ENCODE measurements at regions not wholly inside any gene's neighbourhood (a gene's known extent, or its start where the extent isn't known, plus 50 kb on each side); places are given as distances from the start of the nearest gene placed in this dataset.

- no peak overlapping the region for H3K4me2 ChIP-seq
- H3K4me1 ChIP-seq (ENCODE audit: insufficient read depth) = peaks cover 18% of the 10 kb centered on the region
- H3K36me3 ChIP-seq (replicated peaks; ENCODE audit: insufficient read depth, low read depth) = no peaks in the 10 kb centered on the region
- no peaks in the 10 kb centered on the region for H3K9me2 ChIP-seq (replicated peaks; ENCODE audit: insufficient read depth)
- H3K27me3 ChIP-seq = no peaks in the 10 kb centered on the region
- H3K9me3 ChIP-seq (ENCODE audit: low read depth) = no peaks in the 10 kb centered on the region
- no peaks in the 10 kb centered on the region for H3K79me2 ChIP-seq
- TF ChIP-seq, protein P1, sequence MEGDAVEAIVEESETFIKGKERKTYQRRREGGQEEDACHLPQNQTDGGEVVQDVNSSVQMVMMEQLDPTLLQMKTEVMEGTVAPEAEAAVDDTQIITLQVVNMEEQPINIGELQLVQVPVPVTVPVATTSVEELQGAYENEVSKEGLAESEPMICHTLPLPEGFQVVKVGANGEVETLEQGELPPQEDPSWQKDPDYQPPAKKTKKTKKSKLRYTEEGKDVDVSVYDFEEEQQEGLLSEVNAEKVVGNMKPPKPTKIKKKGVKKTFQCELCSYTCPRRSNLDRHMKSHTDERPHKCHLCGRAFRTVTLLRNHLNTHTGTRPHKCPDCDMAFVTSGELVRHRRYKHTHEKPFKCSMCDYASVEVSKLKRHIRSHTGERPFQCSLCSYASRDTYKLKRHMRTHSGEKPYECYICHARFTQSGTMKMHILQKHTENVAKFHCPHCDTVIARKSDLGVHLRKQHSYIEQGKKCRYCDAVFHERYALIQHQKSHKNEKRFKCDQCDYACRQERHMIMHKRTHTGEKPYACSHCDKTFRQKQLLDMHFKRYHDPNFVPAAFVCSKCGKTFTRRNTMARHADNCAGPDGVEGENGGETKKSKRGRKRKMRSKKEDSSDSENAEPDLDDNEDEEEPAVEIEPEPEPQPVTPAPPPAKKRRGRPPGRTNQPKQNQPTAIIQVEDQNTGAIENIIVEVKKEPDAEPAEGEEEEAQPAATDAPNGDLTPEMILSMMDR (IDR thresholded peaks at IDR 0.05; ENCODE audit: poor library complexity) = no peak
- no peak overlapping the region for H2AFZ ChIP-seq
- 73% methylated on average over 5 of the region's 5 CpGs for WGBS (ENCODE audit: low lambda C conversion rate, missing lambda C conversion rate)
- no peaks in the 10 kb centered on the region for H4K20me1 ChIP-seq (ENCODE audit: insufficient read depth, poor library complexity, severe bottlenecking)
- DNase-seq (ENCODE audit: low spot score) = no peak
- no peak overlapping the region for H3K4me3 ChIP-seq
- no peak overlapping the region for H3K27ac ChIP-seq
These were observed 108.7 kb upstream of the LIMCH1 start for GRCh38 chr4:41429280-41429669.

GRCh38 chr4:41430792-41431191, 107.2 kb upstream of the LIMCH1 start:
- H3K9me3 ChIP-seq (ENCODE audit: low read depth) = no peaks in the 10 kb centered on the region
- no peaks in the 10 kb centered on the region for H3K9me2 ChIP-seq (replicated peaks; ENCODE audit: insufficient read depth)
- DNase-seq (ENCODE audit: low spot score) = no peak
- no peaks in the 10 kb centered on the region for H3K27me3 ChIP-seq
- no peaks in the 10 kb centered on the region for H3K36me3 ChIP-seq (replicated peaks; ENCODE audit: insufficient read depth, low read depth)
- peaks cover 18% of the 10 kb centered on the region for H3K4me1 ChIP-seq (ENCODE audit: insufficient read depth)
- H3K4me2 ChIP-seq = no peak overlapping the region
- WGBS (ENCODE audit: low lambda C conversion rate, missing lambda C conversion rate) = 72% methylated on average over 1 of the region's 1 CpG
- no peak overlapping the region for H3K4me3 ChIP-seq
- no peaks in the 10 kb centered on the region for H4K20me1 ChIP-seq (ENCODE audit: insufficient read depth, poor library complexity, severe bottlenecking)
- no peak overlapping the region for H2AFZ ChIP-seq
- H3K79me2 ChIP-seq = no peaks in the 10 kb centered on the region
- H3K27ac ChIP-seq = no peak overlapping the region
- no peak for TF ChIP-seq EZH2 (IDR thresholded peaks at IDR 0.05; ENCODE audit: borderline replicate concordance)
- TF ChIP-seq, protein P1 (IDR thresholded peaks at IDR 0.05; ENCODE audit: poor library complexity) = no peak
- TF ChIP-seq EZH2phosphoT487 (IDR thresholded peaks at IDR 0.05; ENCODE audit: low read depth, severe bottlenecking, unreplicated experiment) = no peak

DNA sequence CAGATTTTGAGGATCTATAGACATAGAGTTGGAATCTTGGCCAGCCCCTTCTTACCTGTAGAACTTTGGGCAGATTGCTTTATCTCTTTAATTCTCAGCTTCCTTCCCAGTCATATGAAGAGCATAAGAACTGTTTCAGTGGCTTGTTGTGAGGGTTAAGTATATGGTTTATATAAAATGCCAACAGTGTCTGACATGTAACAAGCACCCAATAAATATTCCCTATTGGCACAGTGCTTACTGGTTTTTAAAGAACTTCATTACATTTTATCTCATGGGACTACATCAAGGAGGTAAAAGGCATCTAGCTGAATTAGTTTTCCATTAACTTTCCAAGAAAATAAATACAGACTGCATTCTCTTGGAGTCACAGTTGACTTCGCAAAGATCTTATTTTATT, 106.7 kb upstream of the LIMCH1 start:
- 61% methylated on average over 1 of the region's 1 CpG for WGBS (ENCODE audit: low lambda C conversion rate, missing lambda C conversion rate)
- no peaks in the 10 kb centered on the region for H3K36me3 ChIP-seq (replicated peaks; ENCODE audit: insufficient read depth, low read depth)
- no peak for DNase-seq (ENCODE audit: low spot score)
- no peak overlapping the region for H2AFZ ChIP-seq
- no peak overlapping the region for H3K4me3 ChIP-seq
- H3K4me2 ChIP-seq = no peak overlapping the region
- no peaks in the 10 kb centered on the region for H3K27me3 ChIP-seq
- H3K9me2 ChIP-seq (replicated peaks; ENCODE audit: insufficient read depth) = no peaks in the 10 kb centered on the region
- no peak overlapping the region for H3K27ac ChIP-seq
- no peaks in the 10 kb centered on the region for H3K79me2 ChIP-seq
- TF ChIP-seq EZH2 (IDR thresholded peaks at IDR 0.05; ENCODE audit: borderline replicate concordance) (no peak), EZH2phosphoT487 (IDR thresholded peaks at IDR 0.05; ENCODE audit: low read depth, severe bottlenecking, unreplicated experiment) (no peak)
- TF ChIP-seq, protein P1 (IDR thresholded peaks at IDR 0.05; ENCODE audit: poor library complexity) = no peak
- no peaks in the 10 kb centered on the region for H3K9me3 ChIP-seq (ENCODE audit: low read depth)
- no peaks in the 10 kb centered on the region for H4K20me1 ChIP-seq (ENCODE audit: insufficient read depth, poor library complexity, severe bottlenecking)
- H3K4me1 ChIP-seq (ENCODE audit: insufficient read depth) = peaks cover 17% of the 10 kb centered on the region

GRCh38 chr4:41432219-41432618, 105.7 kb upstream of the LIMCH1 start:
- WGBS (ENCODE audit: low lambda C conversion rate, missing lambda C conversion rate) = 75% methylated on average over 2 of the region's 2 CpGs
- H3K36me3 ChIP-seq (replicated peaks; ENCODE audit: insufficient read depth, low read depth) = no peaks in the 10 kb centered on the region
- no peak overlapping the region for H2AFZ ChIP-seq
- no peaks in the 10 kb centered on the region for H3K9me3 ChIP-seq (ENCODE audit: low read depth)
- no peak overlapping the region for H3K4me3 ChIP-seq
- no peak for TF ChIP-seq EZH2 (IDR thresholded peaks at IDR 0.05; ENCODE audit: borderline replicate concordance)
- TF ChIP-seq, protein P1 (IDR thresholded peaks at IDR 0.05; ENCODE audit: poor library complexity) = no peak
- TF ChIP-seq EZH2phosphoT487 (IDR thresholded peaks at IDR 0.05; ENCODE audit: low read depth, severe bottlenecking, unreplicated experiment) = no peak
- no peaks in the 10 kb centered on the region for H3K79me2 ChIP-seq
- no peaks in the 10 kb centered on the region for H3K27me3 ChIP-seq
- no peaks in the 10 kb centered on the region for H4K20me1 ChIP-seq (ENCODE audit: insufficient read depth, poor library complexity, severe bottlenecking)
- no peak overlapping the region for H3K27ac ChIP-seq
- no peak for DNase-seq (ENCODE audit: low spot score)
- H3K4me1 ChIP-seq (ENCODE audit: insufficient read depth) = peaks cover 15% of the 10 kb centered on the region
- no peaks in the 10 kb centered on the region for H3K9me2 ChIP-seq (replicated peaks; ENCODE audit: insufficient read depth)
- no peak overlapping the region for H3K4me2 ChIP-seq
